Stimulated activated naive CD8-positive, alpha-beta T cell treated with anti-CD3 and anti-CD28 coated beads, Interleukin-15, amount 100 ng/mL, for 72 hours (primary cell): ENCODE measurements at regions not wholly inside any gene's neighbourhood (a gene's known extent, or its start where the extent isn't known, plus 50 kb on each side); places are given as distances from the start of the nearest gene placed in this dataset.

ENCODE experiments used
- ATAC-seq: fragments of 150-1000 bp; cut with Tn5 transposase; 2 replicates; pipeline ENCODE4 v1.10.0; 2021; ENCODE audit warnings: mild to moderate bottlenecking, moderate library complexity
- DNase-seq, 2 donors: peaks; one replicate each; pipeline ENCODE4 v3.0.0; 2021 to 2022
- H3K27ac Mint-ChIP-seq, 2 donors: one replicate each; pipeline ENCODE4 v1.8.0; 2022; ENCODE audit warnings: mild to moderate bottlenecking in 2 of 2, mixed read lengths in 2 of 2, moderate library complexity in 2 of 2
- H3K27me3 Mint-ChIP-seq: one replicate; pipeline ENCODE4 v1.8.0; 2022; ENCODE audit warnings: mixed read lengths
- H3K4me1 Mint-ChIP-seq: one replicate; pipeline ENCODE4 v1.8.0; 2022; ENCODE audit warnings: mild to moderate bottlenecking, mixed read lengths
- H3K4me3 Mint-ChIP-seq, 2 donors: one replicate each; pipeline ENCODE4 v1.8.0; 2022; ENCODE audit warnings: mild to moderate bottlenecking in 2 of 2, mixed read lengths in 2 of 2, moderate library complexity in 1 of 2
- H3K9me3 Mint-ChIP-seq, 2 donors: one replicate each; pipeline ENCODE4 v1.8.0; 2022; ENCODE audit warnings: mixed read lengths in 2 of 2

DNA sequence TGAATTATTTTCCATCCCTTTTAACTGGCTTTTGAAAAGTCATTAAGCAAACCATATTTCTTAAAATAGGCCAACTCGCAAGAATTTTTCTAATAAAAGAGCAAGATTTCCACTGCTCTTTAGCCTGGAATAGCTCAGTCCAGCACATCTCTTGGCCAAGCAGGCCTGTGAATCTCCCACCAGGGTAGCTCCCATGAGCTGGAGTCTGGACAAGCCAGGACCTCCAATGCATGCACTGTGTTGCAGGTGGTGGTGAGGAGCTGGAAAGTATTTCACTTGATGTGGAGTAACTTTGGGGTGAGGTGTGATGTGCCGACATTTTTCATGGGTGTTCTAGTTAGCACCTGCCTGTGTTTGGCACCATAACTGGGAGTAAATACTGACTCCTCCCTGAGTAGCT lies 117.3 kb upstream of the TBX20 start:
- Mint-ChIP-seq H3K9me3 (peaks cover 11 to 12% of the 10 kb centered on the region in 2 donors), H3K4me1 (no peaks in the 10 kb centered on the region), H3K27me3 (no peaks in the 10 kb centered on the region), H3K27ac (no peak overlapping the region), H3K4me3 (no peak overlapping the region)
- DNase-seq (no peak), ATAC-seq (no peak)

DNA sequence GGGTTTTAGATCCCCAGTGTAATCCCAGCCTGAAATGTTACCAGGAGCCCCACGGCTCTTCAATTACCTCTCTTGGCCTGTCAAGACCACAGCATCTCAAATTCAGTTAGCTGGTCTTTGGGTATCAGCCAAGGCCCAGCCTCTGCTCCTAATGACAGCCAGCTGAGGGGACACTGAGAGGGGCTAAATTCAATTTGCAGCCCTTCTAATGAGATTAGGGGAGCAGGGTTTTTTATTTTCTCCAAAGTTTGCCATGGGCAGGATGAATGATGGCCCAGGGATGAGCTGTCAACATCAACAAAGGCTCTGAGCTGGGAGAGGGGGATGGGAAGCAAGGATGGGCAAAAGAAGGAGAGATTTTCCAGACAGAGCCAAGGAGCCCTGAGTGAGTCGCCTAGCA lies 116.8 kb upstream of the TBX20 start:
- no peak overlapping the region for H3K27ac Mint-ChIP-seq
- H3K9me3 Mint-ChIP-seq, result peaks cover 11 to 12% of the 10 kb centered on the region in 2 donors

DNA sequence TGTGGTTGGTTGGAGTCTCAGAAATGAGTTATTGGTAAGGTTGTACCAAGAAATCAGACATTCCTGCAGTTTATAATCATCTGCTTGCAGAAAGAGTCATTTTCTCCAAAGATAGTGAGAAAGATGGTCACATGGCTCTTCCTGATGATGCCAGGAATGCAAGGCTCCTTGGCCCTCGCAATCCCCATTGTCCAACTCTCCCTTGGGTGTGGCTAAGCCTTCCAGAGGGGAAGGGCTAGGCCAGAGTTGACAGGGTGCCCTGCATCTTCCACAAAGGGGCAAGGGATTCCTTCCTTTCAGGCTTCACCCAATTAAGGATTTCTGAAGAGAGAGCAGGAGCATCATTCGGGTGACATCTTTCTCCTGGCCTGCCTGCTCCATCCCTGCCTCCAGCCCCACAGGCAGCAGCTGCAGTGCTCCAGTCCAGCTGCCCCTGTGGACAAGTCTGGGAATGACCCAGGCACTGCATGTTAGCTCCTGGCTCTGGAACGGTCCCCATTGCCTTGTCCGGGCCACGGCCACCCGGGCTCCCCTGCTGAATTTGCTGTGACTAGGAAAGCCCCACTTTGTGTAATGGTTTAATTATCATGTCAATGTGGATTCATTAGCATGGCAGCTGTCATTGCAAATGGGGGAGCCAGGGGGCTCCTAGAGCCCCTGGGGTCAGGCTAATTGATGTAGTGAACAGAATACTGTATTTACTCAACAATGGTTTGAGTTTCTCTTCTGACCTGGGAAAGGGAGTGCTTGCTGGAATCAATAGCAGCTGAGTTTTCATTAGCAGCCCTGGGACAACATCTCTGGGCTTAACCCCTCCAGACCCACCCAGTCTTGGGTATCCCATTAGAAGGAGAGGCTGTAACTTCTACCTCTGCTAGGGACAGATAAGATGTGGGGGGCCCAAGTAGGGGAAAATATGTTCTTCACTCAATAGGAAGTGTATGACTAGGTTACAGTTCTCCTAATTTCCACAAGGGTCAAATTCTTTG lies 112.6 kb upstream of the TBX20 start:
- H3K27me3 Mint-ChIP-seq, result no peaks in the 10 kb centered on the region
- H3K4me3 Mint-ChIP-seq, result no peak overlapping the region
- H3K9me3 Mint-ChIP-seq, result no peaks in the 10 kb centered on the region
- no peak overlapping the region for H3K27ac Mint-ChIP-seq
- H3K4me1 Mint-ChIP-seq, result no peaks in the 10 kb centered on the region
- no peak for DNase-seq
- no peak for ATAC-seq

More for the DNA sequence above, 116.8 kb upstream of the TBX20 start:
- Mint-ChIP-seq H3K4me1 (no peaks in the 10 kb centered on the region), H3K27me3 (no peaks in the 10 kb centered on the region), H3K4me3 (no peak overlapping the region)
- ATAC-seq (no peak), DNase-seq (no peak)

DNA sequence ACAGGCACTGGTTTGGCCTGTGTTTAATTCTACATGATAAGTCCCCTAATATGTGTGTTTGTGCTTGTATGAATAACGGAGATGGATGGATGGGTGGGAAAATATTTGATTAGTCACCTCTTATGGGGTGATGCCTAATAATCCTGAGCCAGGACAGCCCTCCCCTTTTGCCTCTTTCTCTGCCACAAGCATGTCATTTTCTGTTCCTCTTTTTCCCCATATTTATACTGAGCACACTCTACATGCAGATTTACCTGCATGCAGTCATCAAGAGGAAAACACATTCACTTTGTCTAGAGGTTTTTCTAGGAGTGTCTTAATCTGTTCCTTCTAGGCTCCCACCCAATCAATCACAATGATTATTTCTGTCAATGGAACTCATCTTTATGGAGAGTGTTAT lies 111.6 kb upstream of the TBX20 start:
- DNase-seq (no peak), ATAC-seq (no peak)
- Mint-ChIP-seq H3K4me1 (no peaks in the 10 kb centered on the region), H3K9me3 (no peaks in the 10 kb centered on the region), H3K27me3 (no peaks in the 10 kb centered on the region), H3K4me3 (no peak overlapping the region), H3K27ac (no peak overlapping the region)

DNA sequence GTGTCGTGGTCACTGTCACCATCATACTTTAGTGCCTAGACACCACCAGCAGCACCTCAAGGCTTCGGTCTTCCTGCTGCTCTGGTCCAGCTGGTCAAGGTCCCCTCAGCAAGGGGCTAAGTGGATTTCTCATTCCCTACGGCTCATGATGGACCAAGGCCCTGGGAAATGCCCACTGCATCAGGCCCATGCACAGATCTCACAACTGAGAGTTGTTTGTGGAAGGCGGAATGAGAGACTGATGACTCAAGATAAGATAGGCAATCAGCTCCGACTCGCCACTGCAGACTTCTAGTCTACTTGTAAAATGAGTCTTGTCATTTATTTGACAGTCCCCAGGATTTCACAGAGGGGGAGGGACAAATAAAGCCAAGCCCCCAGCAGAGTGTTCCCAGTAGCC lies 108.4 kb upstream of the TBX20 start:
- no peaks in the 10 kb centered on the region for H3K9me3 Mint-ChIP-seq
- H3K4me3 Mint-ChIP-seq, result no peak overlapping the region
- no peaks in the 10 kb centered on the region for H3K27me3 Mint-ChIP-seq
- ATAC-seq, result no peak
- no peaks in the 10 kb centered on the region for H3K4me1 Mint-ChIP-seq
- DNase-seq, result no peak
- no peak overlapping the region for H3K27ac Mint-ChIP-seq

DNA sequence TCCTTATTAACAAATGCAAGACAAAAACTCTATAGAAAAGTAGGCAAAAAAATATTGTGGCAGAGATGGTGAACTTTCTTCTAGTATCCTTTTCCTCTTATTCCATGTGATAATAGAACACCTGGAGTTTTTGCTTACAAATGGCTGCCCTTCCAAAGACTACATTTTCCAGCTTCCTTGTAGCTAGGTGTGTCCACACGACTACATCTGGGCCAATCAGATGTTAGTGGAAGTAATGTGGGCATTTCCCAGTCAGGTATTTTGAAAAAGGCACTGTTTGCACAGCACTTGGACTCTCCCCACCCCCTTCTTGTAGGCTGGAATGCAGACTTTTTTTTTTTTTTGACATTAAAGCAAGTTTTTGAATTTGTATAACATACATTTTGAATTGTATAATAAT lies 105.5 kb upstream of the TBX20 start:
- no peaks in the 10 kb centered on the region for H3K9me3 Mint-ChIP-seq
- peaks cover 17% of the 10 kb centered on the region for H3K27me3 Mint-ChIP-seq
- H3K4me3 Mint-ChIP-seq, result no peak overlapping the region
- H3K4me1 Mint-ChIP-seq, result no peaks in the 10 kb centered on the region
- DNase-seq, result no peak
- no peak overlapping the region for H3K27ac Mint-ChIP-seq
- ATAC-seq, result no peak

DNA sequence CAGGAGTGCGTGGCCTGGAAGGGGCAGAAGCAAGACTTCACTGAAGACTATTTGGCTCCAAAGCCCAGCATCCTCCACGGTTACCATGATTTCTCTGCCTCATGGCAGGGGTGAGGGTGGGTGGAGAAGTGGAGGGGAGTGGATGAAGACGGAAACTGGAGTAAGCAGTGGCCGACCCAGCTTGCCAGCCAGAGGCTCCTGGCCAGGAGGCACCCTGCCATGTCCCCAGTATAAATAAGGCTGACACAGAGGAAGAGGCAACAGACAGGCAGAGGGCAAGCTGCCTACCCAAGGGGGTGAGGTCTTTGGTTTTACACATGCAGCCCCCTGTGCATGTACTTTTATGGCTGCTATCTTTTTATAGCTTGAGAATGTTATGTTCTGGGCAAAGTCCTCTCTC lies 102.6 kb upstream of the TBX20 start:
- Mint-ChIP-seq H3K4me3 (no peak overlapping the region), H3K27ac (no peak overlapping the region), H3K4me1 (no peaks in the 10 kb centered on the region), H3K27me3 (peaks cover 17% of the 10 kb centered on the region), H3K9me3 (no peaks in the 10 kb centered on the region)
- no peak for ATAC-seq
- no peak for DNase-seq

DNA sequence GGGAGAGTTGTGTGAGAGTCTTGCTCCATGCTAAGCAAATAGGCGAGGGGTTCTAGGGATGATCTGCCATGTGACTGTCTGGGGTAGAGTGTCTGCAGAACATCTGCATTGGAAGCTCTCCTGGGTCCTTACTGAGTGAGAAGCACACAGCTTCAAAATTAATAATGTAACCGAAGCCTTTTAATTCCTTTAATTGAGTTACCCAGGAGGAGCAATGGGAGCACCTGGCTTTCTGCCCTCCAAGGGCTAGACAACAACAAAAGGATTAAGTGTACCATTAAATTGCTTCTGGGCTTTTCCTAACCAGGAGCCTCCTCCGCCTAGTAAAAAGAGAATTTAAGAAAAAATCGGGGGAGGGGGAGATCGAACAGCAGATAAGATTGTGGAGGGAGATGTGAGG lies 102.0 kb upstream of the TBX20 start:
- DNase-seq (no peak), ATAC-seq (no peak)
- no peak overlapping the region for H3K27ac Mint-ChIP-seq
- no peak overlapping the region for H3K4me3 Mint-ChIP-seq
- peaks cover 17% of the 10 kb centered on the region for H3K27me3 Mint-ChIP-seq
- H3K9me3 Mint-ChIP-seq, result no peaks in the 10 kb centered on the region
- no peaks in the 10 kb centered on the region for H3K4me1 Mint-ChIP-seq

DNA sequence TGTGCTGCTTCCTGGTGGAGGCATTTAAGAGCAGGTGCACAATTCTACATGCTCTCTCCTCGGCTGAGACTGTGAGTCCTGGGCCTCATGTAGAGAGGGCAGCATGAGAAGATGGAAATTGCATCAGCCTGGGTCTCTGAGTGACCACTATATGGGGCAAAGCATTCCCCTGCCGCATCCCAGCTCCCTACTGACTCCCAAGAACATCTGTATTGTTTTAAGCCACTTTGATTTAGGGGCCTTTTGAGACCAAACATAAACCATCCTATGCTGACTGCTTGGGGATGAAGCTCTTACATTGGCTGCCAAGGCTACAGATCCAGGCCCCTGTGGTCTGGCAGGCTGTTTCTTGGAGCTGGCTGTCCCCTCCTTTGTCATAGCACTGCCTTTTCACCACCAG lies 101.3 kb upstream of the TBX20 start:
- Mint-ChIP-seq H3K27me3 (peaks cover 17% of the 10 kb centered on the region), H3K27ac (no peak overlapping the region), H3K4me3 (no peak overlapping the region), H3K9me3 (no peaks in the 10 kb centered on the region), H3K4me1 (no peaks in the 10 kb centered on the region)
- ATAC-seq (no peak), DNase-seq (no peak)

DNA sequence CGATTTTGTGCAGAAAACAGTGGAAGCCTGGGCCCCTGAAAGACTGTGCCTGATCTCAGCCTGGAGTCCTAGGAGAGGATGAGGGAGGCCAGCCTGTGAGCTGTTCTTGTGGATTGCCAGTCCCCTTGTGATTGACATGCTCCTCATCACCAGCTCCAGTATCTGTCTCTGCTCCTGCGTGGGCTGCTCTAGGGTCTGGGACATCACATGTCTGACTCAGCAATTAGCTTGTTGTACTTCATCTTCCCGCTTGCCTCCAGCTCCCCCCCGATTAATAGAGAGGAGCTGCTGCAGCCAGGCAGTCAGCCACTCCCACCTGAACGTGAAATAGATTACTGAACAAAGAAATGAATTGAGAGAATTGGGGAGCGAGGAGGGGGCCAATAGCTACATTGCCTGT lies 99.6 kb upstream of the TBX20 start:
- no peak overlapping the region for H3K27ac Mint-ChIP-seq
- no peak for ATAC-seq
- H3K27me3 Mint-ChIP-seq, result peaks cover 17% of the 10 kb centered on the region
- DNase-seq, result no peak
- no peak overlapping the region for H3K4me3 Mint-ChIP-seq
- H3K4me1 Mint-ChIP-seq, result no peaks in the 10 kb centered on the region
- no peaks in the 10 kb centered on the region for H3K9me3 Mint-ChIP-seq

DNA sequence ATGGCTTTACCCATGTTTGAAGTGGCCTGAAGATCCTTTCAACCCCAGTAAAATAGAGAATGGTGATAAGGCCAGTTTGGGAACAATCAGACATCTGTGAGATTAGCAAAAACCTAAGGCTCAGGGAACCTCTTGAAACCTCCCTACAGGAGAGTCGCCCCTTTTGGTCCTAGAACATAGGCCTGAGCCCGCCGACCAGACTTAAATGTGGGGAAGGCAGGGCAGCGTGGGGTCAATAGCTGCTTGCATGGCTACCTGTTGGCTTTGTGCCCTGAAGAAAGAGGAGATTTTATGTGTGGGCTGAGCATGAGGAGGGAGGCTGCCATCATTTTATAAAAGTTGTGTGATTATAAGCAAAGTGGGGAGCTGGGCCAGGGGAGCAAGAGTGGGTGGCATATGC lies 97.6 kb upstream of the TBX20 start:
- no peak overlapping the region for H3K4me3 Mint-ChIP-seq
- no peaks in the 10 kb centered on the region for H3K9me3 Mint-ChIP-seq
- no peak overlapping the region for H3K27ac Mint-ChIP-seq
- peaks cover 12% of the 10 kb centered on the region for H3K27me3 Mint-ChIP-seq
- ATAC-seq (no peak), DNase-seq (no peak)
- H3K4me1 Mint-ChIP-seq, result no peaks in the 10 kb centered on the region

DNA sequence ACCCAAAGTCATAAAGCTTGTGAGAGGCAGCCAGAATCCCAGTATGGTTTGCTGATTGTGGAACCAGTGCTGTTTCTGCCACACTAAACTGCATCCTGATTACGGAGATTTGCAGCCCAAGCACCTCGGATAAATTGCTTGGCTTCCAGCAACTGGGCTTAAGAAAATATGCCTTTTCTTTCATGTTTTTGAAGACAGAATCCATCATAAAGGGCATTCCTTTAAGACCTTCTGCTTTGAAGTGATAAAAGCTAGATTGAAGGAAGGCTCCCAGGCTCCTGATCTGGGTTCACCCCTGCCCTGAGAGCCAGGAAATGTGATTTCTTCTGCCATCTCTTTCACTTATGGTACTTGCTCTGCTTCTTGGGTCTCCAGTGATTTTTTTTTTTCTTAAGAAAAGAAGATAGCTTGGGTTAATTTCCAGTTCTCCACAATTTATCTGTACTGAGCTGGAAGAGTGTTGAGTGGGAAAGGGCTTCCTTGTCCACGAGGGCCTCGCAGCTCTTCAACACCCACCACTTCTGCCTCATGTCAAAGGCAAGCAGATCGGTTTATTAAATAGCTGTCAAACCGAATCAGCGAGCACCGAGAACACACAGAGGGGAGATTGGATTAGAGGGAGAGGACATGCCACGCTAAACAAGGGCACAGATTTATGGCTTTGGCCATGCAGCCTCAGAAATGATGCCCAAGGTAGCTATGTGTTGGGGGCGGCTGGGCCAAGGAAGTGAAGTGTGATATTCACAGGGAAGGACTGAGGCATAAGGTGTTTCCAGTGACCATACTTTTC lies 94.9 kb upstream of the TBX20 start:
- no peaks in the 10 kb centered on the region for H3K4me1 Mint-ChIP-seq
- DNase-seq, result no peak
- H3K4me3 Mint-ChIP-seq, result no peak overlapping the region
- no peak overlapping the region for H3K27ac Mint-ChIP-seq
- no peak for ATAC-seq
- H3K9me3 Mint-ChIP-seq, result no peaks in the 10 kb centered on the region
- H3K27me3 Mint-ChIP-seq, result no peaks in the 10 kb centered on the region

DNA sequence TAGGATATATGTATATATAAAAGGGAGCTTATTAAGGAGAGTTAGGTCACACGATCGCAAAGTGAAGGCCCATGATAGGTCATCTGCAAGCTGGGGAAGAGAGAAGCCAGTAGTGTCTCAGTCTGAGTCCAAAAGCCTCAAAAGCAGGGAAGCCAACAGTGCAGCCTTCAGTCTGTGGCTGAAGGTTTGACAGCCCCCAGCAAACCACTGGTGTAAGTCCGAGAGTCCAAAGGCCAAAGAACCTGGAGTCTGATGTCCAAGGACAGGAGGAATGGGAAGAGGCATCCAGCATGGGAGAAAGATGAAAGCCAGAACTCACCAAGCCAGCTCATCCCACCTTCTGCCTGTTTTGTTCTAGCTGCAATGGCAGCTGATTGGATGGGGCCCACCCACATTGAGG lies 88.9 kb upstream of the TBX20 start:
- Mint-ChIP-seq H3K27me3 (no peaks in the 10 kb centered on the region), H3K4me3 (no peak overlapping the region), H3K4me1 (no peaks in the 10 kb centered on the region), H3K9me3 (peaks cover 0 to 6% of the 10 kb centered on the region in 2 donors), H3K27ac (no peak overlapping the region)
- no peak for DNase-seq
- no peak for ATAC-seq

DNA sequence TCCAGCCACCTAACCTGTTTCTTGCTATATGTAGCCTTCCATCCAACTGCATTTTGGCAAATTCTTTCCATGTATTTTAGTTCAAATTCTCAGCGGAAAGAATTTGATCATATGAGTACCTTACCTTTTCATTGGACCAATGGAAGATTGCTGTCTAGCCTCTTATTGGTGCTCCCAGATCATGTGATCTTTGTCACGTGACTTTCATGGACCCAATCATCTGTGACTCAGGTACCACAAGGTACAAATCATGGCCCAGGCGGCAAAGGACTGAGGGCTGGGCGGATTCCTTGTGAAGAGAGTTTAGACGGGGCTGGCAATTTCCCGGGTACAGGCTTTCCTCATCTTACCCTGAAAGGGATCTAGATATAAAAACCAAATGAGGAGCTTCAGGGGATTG lies 85.9 kb upstream of the TBX20 start:
- Mint-ChIP-seq H3K27ac (no peak overlapping the region), H3K9me3 (peaks cover 0 to 6% of the 10 kb centered on the region in 2 donors), H3K4me1 (no peaks in the 10 kb centered on the region), H3K4me3 (no peak overlapping the region), H3K27me3 (no peaks in the 10 kb centered on the region)
- ATAC-seq, result no peak
- no peak for DNase-seq

DNA sequence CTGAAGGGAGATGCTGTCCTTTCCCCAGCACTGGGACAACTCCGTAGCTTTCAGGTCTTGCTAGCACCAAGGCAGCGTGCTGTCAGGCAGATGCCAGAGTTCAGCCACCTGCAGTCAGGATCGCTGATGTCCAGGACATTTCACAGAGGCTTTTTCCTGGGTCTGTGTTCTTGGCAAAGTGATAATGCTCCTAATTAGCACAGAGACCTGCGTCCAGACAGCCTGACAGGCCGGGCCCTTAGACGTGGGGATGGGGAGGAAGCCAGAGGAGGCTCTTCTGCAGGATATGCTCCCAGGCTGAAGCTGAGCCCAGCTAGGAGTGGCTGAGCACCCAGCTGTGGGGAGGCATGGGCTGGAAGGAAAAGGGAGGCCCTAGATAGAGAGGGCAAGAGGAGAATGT lies 82.5 kb upstream of the TBX20 start:
- Mint-ChIP-seq H3K4me1 (no peaks in the 10 kb centered on the region), H3K27me3 (no peaks in the 10 kb centered on the region), H3K4me3 (no peak overlapping the region), H3K27ac (no peak overlapping the region), H3K9me3 (peaks cover 0 to 6% of the 10 kb centered on the region in 2 donors)
- ATAC-seq (no peak), DNase-seq (no peak)

DNA sequence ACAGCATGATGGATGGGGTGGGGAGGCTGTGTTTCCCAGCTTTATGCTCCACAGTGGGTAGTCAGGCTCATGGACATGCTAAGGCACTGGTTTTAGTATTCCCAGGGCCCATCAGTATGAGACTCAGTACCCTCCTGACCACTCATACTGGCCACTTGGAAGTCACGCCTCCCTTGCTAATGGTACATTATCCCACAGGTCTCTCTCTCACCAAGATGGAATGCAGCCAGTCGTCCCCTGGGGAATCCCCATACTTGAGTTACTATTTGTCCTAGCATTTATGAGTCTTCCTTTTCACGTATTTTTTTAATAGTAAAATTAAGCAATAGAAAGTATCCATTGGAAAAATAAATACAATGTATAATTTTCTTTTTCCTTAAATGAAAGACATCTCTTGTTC lies 80.6 kb upstream of the TBX20 start:
- no peak for ATAC-seq
- Mint-ChIP-seq H3K4me3 (no peak overlapping the region), H3K9me3 (peaks cover 0 to 2% of the 10 kb centered on the region in 2 donors), H3K4me1 (no peaks in the 10 kb centered on the region), H3K27me3 (peaks cover 8% of the 10 kb centered on the region), H3K27ac (no peak overlapping the region)
- DNase-seq, result no peak
